ENCODE measurements at regions not wholly inside any gene's neighbourhood (a gene's known extent, or its start where the extent isn't known, plus 50 kb on each side); places are given as distances from the start of the nearest gene placed in this dataset.

DNA sequence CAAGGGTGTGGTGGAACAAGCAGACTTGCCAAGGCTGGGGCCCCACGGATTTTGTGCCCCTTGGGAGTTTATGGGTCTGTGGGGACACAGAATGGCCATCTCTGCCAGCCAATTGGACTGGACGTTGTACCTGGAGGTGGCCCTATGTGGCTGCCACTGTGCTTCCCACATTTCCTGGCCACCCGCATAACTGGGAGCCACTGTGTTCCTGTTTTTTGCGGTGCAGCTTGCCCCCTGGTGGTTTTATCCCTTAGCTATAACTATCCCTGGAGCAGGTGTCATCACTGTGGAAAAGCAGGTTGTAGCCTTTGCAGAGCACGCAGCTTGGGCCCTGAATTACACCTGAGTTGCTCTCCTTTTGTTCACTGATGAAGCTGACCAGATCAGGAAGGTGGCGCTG lies 306.3 kb downstream of the ZPLD1 start:
- H3K9ac ChIP-seq (ENCODE audit: low read length): no peak overlapping the region
- no peaks in the 10 kb centered on the region for H3K36me3 ChIP-seq (ENCODE audit: control insufficient read depth, insufficient read depth, low read length)
- no peaks in the 10 kb centered on the region for H3K4me1 ChIP-seq (ENCODE audit: control insufficient read depth, insufficient read depth, low read length)
- H3K27ac ChIP-seq (ENCODE audit: low read depth, low read length): no peak overlapping the region
- no peak overlapping the region for H3K4me3 ChIP-seq (ENCODE audit: low read length)
- H3K27me3 ChIP-seq (ENCODE audit: control insufficient read depth, insufficient read depth, low read length): no peaks in the 10 kb centered on the region

DNA sequence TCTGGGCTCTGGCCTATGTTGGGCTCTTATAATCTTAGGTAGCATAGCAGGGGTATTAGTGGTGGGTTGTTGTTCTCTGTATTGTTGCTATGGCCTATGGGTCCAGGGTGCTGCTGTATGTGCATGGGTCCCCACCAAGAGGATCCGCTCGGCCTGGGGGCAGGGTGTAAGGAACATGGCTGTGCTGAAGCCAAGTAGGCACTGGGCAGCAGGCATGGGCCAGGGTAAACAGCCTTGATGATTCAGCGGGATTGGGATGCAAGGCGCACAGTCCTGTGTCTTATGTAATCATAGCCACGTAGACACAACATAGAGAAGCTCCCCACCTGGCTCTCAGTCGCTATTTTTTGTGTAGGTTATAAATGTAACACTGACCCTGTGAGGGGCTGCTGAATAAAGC lies 306.9 kb downstream of the ZPLD1 start:
- no peak overlapping the region for H3K9ac ChIP-seq (ENCODE audit: low read length)
- no peaks in the 10 kb centered on the region for H3K4me1 ChIP-seq (ENCODE audit: control insufficient read depth, insufficient read depth, low read length)
- H3K27ac ChIP-seq (ENCODE audit: low read depth, low read length): no peak overlapping the region

DNA sequence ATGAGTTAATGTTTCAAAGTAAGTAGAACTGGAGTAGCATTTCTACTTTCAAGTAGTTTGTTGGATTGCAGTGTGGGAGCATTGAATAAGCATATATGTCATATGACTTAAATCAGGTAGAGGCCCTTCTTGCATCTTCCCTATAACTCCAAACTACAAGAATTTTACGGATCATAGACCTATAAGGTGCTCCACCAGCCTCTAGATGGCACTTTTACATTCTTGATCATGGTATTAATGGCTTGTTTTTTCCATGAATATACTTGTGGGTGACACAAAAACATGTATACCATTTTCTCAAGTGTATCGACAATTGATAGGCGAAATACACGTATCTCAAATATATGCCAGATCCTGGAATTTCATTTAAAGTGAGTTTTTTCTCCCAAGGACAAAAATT lies 311.1 kb downstream of the ZPLD1 start:
- no peak overlapping the region for H3K9ac ChIP-seq (ENCODE audit: low read length)
- H3K27ac ChIP-seq (ENCODE audit: low read depth, low read length): no peak overlapping the region
- H3K27me3 ChIP-seq (ENCODE audit: control insufficient read depth, insufficient read depth, low read length): no peaks in the 10 kb centered on the region
- no peaks in the 10 kb centered on the region for H3K4me1 ChIP-seq (ENCODE audit: control insufficient read depth, insufficient read depth, low read length)
- H3K36me3 ChIP-seq (ENCODE audit: control insufficient read depth, insufficient read depth, low read length): no peaks in the 10 kb centered on the region
- no peak overlapping the region for H3K4me3 ChIP-seq (ENCODE audit: low read length)

More for the DNA sequence above, 306.9 kb downstream of the ZPLD1 start:
- Histone ChIP-seq H3K36me3 (ENCODE audit: control insufficient read depth, insufficient read depth, low read length) (no peaks in the 10 kb centered on the region), H3K4me3 (ENCODE audit: low read length) (no peak overlapping the region), H3K27me3 (ENCODE audit: control insufficient read depth, insufficient read depth, low read length) (no peaks in the 10 kb centered on the region)

DNA sequence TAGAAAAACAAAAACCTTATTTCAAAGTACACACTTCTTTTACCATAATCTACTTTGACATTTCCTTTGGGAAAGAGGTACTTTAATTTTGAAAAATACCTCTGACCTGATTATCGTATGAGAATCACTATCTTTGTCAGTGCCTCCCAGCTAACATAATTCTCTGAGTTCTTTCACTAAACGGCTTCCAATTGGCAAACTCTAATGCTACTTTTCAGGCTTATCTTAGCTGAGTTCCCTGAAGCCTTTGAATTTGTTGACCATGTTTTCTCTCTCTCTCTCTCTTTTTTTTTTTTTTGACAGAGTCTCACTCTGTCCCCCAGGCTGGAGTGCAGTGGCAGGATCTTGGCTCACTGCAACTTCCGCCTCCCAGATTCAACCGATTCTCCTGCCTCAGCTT lies 312.8 kb downstream of the ZPLD1 start:
- Histone ChIP-seq H3K36me3 (ENCODE audit: control insufficient read depth, insufficient read depth, low read length) (no peaks in the 10 kb centered on the region), H3K27ac (ENCODE audit: low read depth, low read length) (no peak overlapping the region), H3K27me3 (ENCODE audit: control insufficient read depth, insufficient read depth, low read length) (no peaks in the 10 kb centered on the region), H3K4me1 (ENCODE audit: control insufficient read depth, insufficient read depth, low read length) (no peaks in the 10 kb centered on the region), H3K4me3 (ENCODE audit: low read length) (no peak overlapping the region), H3K9ac (ENCODE audit: low read length) (no peak overlapping the region)

DNA sequence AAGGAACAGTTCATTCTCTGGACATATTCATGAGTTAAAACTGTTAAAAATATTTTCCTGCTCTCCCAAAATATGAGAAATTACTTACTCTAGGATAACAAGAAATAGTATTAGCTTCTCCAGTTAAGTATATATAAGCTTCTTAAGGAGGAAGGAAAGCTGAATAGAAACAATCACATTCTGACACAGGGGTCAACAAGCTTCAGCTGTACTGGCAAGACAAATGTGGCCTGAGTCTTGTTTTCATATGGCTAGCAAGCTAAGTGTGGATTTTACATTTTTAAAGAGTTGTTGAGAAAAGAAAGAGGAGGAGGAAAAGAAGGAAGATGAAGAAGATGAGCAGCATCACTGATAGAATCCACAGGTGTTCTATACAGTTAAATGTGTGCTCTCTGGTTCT lies 313.8 kb downstream of the ZPLD1 start:
- Histone ChIP-seq H3K27ac (ENCODE audit: low read depth, low read length) (no peak overlapping the region), H3K27me3 (ENCODE audit: control insufficient read depth, insufficient read depth, low read length) (no peaks in the 10 kb centered on the region), H3K36me3 (ENCODE audit: control insufficient read depth, insufficient read depth, low read length) (no peaks in the 10 kb centered on the region), H3K9ac (ENCODE audit: low read length) (no peak overlapping the region), H3K4me1 (ENCODE audit: control insufficient read depth, insufficient read depth, low read length) (no peaks in the 10 kb centered on the region), H3K4me3 (ENCODE audit: low read length) (no peak overlapping the region)

DNA sequence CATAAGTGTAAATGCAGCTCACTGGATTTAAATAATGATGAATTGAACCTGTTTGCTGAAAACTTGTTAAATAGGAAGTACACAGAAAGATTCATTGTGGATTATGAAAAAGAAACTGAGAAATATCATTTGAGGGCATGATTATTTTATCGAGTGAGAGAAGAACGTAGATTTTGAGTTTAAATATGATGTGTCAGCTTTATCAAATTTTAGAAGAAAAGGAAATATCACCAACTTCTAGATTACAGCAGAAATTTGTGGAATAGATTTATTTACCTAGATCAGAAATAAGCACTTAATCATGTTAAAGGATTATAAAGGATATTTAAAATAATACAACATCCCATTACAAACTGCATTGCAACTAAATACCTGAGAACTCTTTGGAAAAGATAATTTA lies 315.5 kb downstream of the ZPLD1 start:
- Histone ChIP-seq H3K4me3 (ENCODE audit: low read length) (no peak overlapping the region), H3K4me1 (ENCODE audit: control insufficient read depth, insufficient read depth, low read length) (no peaks in the 10 kb centered on the region), H3K27ac (ENCODE audit: low read depth, low read length) (no peak overlapping the region), H3K36me3 (ENCODE audit: control insufficient read depth, insufficient read depth, low read length) (no peaks in the 10 kb centered on the region), H3K9ac (ENCODE audit: low read length) (no peak overlapping the region), H3K27me3 (ENCODE audit: control insufficient read depth, insufficient read depth, low read length) (no peaks in the 10 kb centered on the region)

DNA sequence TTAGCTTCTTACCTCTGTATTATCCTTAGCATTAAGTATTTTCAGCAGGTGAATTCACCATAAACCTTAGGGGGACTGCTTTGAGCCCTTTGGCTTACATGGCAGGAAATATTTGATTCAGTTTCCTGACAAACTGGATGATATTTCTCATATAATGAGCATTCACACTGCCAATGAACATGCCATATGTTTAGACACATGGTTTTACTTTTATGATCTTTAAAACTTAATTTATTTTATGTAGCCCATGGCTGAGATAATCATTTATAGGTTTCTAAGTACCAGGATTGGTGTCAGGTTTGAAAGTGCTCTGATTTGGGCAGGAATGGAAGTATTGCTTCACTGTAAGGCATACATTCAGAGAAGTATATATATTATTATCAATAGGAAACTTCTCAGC lies 319.1 kb downstream of the ZPLD1 start:
- H3K4me1 ChIP-seq (ENCODE audit: control insufficient read depth, insufficient read depth, low read length): no peaks in the 10 kb centered on the region
- H3K36me3 ChIP-seq (ENCODE audit: control insufficient read depth, insufficient read depth, low read length): no peaks in the 10 kb centered on the region
- no peak overlapping the region for H3K27ac ChIP-seq (ENCODE audit: low read depth, low read length)

DNA sequence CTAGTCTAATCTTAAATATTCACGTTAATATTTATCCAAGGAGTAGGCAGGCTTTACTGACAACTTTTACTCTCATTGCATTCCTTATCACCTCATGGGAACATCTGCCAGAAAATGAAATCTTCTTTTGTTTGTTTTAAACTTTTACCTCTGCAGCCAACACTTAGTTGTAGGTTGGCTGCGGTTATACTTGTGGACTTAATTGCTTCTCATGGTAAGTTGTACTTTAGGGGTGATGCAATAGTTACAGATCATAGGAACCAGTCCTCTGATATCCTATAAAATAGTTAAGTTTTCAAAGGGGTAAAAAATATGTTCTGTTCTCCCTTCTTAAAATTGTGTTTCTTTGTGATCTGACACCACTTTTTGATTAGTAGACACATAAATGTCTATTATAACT lies 321.9 kb downstream of the ZPLD1 start:
- H3K4me3 ChIP-seq (ENCODE audit: low read length): no peak overlapping the region
- H3K4me1 ChIP-seq (ENCODE audit: control insufficient read depth, insufficient read depth, low read length): no peaks in the 10 kb centered on the region
- no peak overlapping the region for H3K9ac ChIP-seq (ENCODE audit: low read length)
- no peaks in the 10 kb centered on the region for H3K36me3 ChIP-seq (ENCODE audit: control insufficient read depth, insufficient read depth, low read length)
- H3K27me3 ChIP-seq (ENCODE audit: control insufficient read depth, insufficient read depth, low read length): no peaks in the 10 kb centered on the region
- H3K27ac ChIP-seq (ENCODE audit: low read depth, low read length): no peak overlapping the region

More for the DNA sequence above, 319.1 kb downstream of the ZPLD1 start:
- Histone ChIP-seq H3K4me3 (ENCODE audit: low read length) (no peak overlapping the region), H3K27me3 (ENCODE audit: control insufficient read depth, insufficient read depth, low read length) (no peaks in the 10 kb centered on the region), H3K9ac (ENCODE audit: low read length) (no peak overlapping the region)

DNA sequence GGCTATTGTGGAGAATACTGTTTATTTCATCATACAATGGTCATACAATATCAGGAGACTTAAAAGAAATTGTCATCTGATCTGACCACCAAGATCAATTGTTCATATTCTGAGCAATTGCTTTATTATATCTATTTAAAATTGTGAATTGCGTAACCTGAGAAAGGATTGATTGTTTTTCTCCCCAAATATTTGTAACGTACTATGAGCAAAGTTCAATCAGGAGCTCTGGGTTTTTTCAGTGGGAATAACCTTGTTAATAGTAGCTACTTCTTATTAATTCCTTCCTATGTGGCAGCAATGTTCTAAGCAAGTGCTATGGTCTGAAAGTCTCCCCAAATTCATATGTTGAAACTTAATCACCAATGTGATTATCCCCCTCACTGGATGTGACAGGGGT lies 323.1 kb downstream of the ZPLD1 start:
- no peak overlapping the region for H3K9ac ChIP-seq (ENCODE audit: low read length)

DNA sequence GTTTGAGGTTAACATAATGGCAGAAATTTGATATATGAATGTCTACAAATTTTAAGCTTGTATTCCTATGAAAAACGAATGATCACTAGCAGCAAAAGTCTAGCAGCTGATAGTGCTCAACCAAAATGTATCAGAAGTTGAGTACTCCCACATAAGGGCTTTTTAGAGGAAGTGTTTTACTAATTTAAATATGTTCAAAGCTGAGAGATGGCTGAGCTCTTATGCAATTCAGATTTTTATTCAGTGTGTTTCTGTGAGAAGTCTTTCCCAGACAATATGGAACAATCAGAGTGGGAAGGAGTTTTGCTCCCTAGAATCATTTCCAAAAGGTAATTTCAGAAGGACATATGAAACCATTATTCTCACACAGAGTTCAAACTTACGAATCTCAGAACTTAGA lies 327.0 kb downstream of the ZPLD1 start:
- no peak overlapping the region for H3K9ac ChIP-seq (ENCODE audit: low read length)
- no peaks in the 10 kb centered on the region for H3K4me1 ChIP-seq (ENCODE audit: control insufficient read depth, insufficient read depth, low read length)
- no peak overlapping the region for H3K4me3 ChIP-seq (ENCODE audit: low read length)
- H3K27me3 ChIP-seq (ENCODE audit: control insufficient read depth, insufficient read depth, low read length): no peaks in the 10 kb centered on the region
- no peak overlapping the region for H3K27ac ChIP-seq (ENCODE audit: low read depth, low read length)
- H3K36me3 ChIP-seq (ENCODE audit: control insufficient read depth, insufficient read depth, low read length): no peaks in the 10 kb centered on the region

More for the DNA sequence above, 323.1 kb downstream of the ZPLD1 start:
- Histone ChIP-seq H3K27ac (ENCODE audit: low read depth, low read length) (no peak overlapping the region), H3K36me3 (ENCODE audit: control insufficient read depth, insufficient read depth, low read length) (no peaks in the 10 kb centered on the region), H3K4me1 (ENCODE audit: control insufficient read depth, insufficient read depth, low read length) (no peaks in the 10 kb centered on the region), H3K4me3 (ENCODE audit: low read length) (no peak overlapping the region), H3K27me3 (ENCODE audit: control insufficient read depth, insufficient read depth, low read length) (no peaks in the 10 kb centered on the region)

DNA sequence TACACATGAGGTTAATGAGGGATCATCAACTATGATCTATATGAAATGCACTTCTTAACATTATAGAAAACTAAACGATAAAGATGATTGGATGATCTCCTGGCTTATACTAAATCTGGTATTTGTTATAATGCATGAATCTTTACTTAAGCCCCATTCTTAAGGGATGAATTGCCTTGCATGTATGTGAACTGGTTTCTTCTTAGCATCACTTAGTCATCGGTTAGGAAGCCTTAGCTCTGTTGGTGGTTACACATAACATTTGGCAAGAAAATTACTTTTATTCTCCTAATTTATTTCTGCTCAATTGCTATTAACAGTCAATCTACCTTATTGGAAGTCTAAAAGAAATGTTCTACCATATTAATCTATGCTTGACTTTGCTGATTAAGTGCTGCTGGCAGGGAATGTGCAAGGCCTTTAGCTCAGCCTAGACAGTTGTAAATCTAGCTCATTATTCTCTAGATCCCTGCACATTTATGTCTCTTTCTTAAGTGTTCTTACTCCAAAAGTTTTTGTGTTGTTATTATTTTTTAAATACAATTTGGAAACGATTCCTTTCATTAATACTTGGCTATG lies 356.0 kb downstream of the ZPLD1 start:
- Histone ChIP-seq H3K9ac (ENCODE audit: low read length) (no peak overlapping the region), H3K4me1 (ENCODE audit: control insufficient read depth, insufficient read depth, low read length) (no peaks in the 10 kb centered on the region), H3K27ac (ENCODE audit: low read depth, low read length) (no peak overlapping the region), H3K4me3 (ENCODE audit: low read length) (no peak overlapping the region), H3K27me3 (ENCODE audit: control insufficient read depth, insufficient read depth, low read length) (no peaks in the 10 kb centered on the region), H3K36me3 (ENCODE audit: control insufficient read depth, insufficient read depth, low read length) (no peaks in the 10 kb centered on the region)

DNA sequence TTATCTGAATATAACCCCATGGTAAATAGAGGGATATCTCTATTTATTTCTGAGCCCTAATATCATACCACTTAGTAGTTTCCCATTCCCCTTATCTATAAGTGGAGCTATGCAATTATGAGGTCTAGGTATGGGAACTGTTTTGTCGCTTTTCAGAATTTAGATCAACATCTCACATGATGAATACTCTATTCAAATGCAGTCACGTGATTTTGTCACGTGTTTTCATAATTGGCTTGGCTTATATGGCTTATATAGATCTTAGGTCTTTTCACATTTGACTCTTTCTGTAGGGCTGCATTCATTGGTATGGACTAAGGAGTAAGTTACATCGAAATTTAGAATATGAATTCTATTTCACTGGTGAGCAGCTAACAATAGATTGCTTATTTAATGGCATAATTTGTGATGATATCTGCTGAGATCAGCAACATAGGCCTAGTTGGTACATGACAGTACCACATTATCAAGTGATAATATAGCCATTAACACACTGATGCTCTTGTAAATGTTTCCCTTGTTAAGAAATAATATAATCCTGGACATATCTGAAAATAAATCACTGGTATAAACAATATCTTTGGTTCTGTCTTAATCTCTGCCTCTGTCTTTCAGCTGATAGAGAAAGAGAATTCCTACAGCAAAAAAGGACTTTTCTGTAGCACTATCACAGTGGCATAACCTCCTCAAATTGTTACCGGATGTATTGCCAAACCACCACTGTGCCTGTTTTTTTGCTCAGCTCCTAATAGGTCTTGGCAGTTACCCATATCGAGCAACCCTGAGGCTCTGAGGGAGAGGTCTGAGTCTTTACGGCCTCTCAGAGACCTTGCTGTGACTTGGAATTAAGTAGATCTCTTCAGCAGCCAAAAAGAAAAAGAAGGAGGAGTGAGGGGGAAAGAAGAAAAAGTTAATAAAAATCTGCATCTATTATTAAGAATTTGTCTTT lies 357.1 kb downstream of the ZPLD1 start:
- H3K27ac ChIP-seq (ENCODE audit: low read depth, low read length): no peak overlapping the region
- no peak overlapping the region for H3K9ac ChIP-seq (ENCODE audit: low read length)
- no peaks in the 10 kb centered on the region for H3K4me1 ChIP-seq (ENCODE audit: control insufficient read depth, insufficient read depth, low read length)
- H3K4me3 ChIP-seq (ENCODE audit: low read length): no peak overlapping the region
- no peaks in the 10 kb centered on the region for H3K27me3 ChIP-seq (ENCODE audit: control insufficient read depth, insufficient read depth, low read length)
- no peaks in the 10 kb centered on the region for H3K36me3 ChIP-seq (ENCODE audit: control insufficient read depth, insufficient read depth, low read length)

DNA sequence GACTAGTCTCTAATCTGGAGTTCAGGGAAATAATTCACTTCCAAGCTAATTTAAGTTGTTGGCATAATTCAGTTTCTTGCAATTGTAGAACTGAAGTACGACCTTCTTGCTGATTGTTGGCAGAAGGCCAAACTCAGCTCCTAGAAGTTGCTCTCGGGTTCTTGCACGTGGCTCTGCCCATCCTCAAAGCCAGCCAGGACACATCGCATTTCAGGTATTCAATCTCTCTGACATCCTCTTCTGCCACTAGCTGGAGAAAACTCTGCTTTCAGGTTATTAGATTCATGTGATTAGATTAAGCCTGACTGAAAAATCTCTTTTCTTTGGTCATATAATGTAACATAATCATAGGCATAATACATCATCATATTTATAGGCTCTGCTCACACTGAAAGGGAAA lies 362.0 kb downstream of the ZPLD1 start:
- no peaks in the 10 kb centered on the region for H3K27me3 ChIP-seq (ENCODE audit: control insufficient read depth, insufficient read depth, low read length)
- H3K9ac ChIP-seq (ENCODE audit: low read length): no peak overlapping the region
- H3K4me1 ChIP-seq (ENCODE audit: control insufficient read depth, insufficient read depth, low read length): no peaks in the 10 kb centered on the region
- H3K4me3 ChIP-seq (ENCODE audit: low read length): no peak overlapping the region
- no peaks in the 10 kb centered on the region for H3K36me3 ChIP-seq (ENCODE audit: control insufficient read depth, insufficient read depth, low read length)
- H3K27ac ChIP-seq (ENCODE audit: low read depth, low read length): no peak overlapping the region

Data from rectal smooth muscle tissue (tissue), 1 donor.